ENCODE measurements at regions not wholly inside any gene's neighbourhood (a gene's known extent, or its start where the extent isn't known, plus 50 kb on each side); places are given as distances from the start of the nearest gene placed in this dataset.

DNA sequence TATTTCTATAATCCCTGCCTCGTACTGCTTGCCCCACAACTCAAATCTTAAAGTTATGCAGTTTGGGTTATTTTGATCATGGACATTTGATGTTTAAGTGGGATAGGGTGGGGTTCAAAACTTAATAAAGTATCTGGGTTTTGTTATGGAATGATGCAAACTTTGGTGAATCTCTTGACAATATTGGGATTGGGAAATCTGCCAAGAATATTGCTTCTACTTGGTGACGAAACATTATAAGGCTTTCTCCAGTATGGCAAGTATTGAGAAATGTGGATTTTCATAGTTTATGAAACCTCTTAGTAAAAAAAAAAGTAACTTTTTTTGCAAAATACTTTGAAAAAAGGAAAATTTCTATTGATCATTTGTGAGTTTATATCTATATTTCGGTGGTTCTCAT is 130.8 kb upstream of the SFRP2 start:
- TF ChIP-seq, protein P1, sequence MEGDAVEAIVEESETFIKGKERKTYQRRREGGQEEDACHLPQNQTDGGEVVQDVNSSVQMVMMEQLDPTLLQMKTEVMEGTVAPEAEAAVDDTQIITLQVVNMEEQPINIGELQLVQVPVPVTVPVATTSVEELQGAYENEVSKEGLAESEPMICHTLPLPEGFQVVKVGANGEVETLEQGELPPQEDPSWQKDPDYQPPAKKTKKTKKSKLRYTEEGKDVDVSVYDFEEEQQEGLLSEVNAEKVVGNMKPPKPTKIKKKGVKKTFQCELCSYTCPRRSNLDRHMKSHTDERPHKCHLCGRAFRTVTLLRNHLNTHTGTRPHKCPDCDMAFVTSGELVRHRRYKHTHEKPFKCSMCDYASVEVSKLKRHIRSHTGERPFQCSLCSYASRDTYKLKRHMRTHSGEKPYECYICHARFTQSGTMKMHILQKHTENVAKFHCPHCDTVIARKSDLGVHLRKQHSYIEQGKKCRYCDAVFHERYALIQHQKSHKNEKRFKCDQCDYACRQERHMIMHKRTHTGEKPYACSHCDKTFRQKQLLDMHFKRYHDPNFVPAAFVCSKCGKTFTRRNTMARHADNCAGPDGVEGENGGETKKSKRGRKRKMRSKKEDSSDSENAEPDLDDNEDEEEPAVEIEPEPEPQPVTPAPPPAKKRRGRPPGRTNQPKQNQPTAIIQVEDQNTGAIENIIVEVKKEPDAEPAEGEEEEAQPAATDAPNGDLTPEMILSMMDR (IDR thresholded peaks at IDR 0.05) = no peak
- TF ChIP-seq EZH2 (IDR thresholded peaks at IDR 0.05; ENCODE audit: borderline replicate concordance, insufficient read depth, low read depth, low read length, poor library complexity, severe bottlenecking) = no peak
